Psoas muscle (tissue), 7 donors: ENCODE measurements at regions not wholly inside any gene's neighbourhood (a gene's known extent, or its start where the extent isn't known, plus 50 kb on each side); places are given as distances from the start of the nearest gene placed in this dataset.

Experiments used
- ATAC-seq, 4 donors: fragments of 200-7000 bp; cut with Tn5 transposase; one replicate each; pipeline ENCODE4 v1.9.1; 2020; ENCODE audit warnings: moderate library complexity in 3 of 4, mild to moderate bottlenecking in 2 of 4
- DNase-seq, 2 donors: peaks; one replicate each; pipeline ENCODE4 v3.0.0-alpha.2; 2020
- H3K27ac ChIP-seq: fragments of 200-600 bp; one replicate; pipeline ENCODE4 v1.8.0; 2022
- H3K27me3 ChIP-seq, 3 donors: fragments of 200-600 bp in 1 of 3; one replicate each; pipeline versions ENCODE4 v1.6.1 to v1.8.0; 2013 to 2022; ENCODE audit warnings: low read length in 2 of 3, mild to moderate bottlenecking in 2 of 3, moderate library complexity in 1 of 3; ENCODE audit not compliant: insufficient read depth in 3 of 3
- H3K36me3 ChIP-seq, 2 donors: fragments of 200-600 bp in 1 of 2; one replicate each; pipeline versions ENCODE4 v1.6.1 to v1.8.0; 2013 to 2022; ENCODE audit warnings: low read depth in 1 of 2, mild to moderate bottlenecking in 1 of 2, moderate library complexity in 1 of 2; ENCODE audit not compliant: insufficient read depth in 1 of 2
- H3K4me1 ChIP-seq: fragments of 200-600 bp; one replicate; pipeline ENCODE4 v1.8.0; 2022
- H3K4me3 ChIP-seq: fragments of 200-600 bp; one replicate; pipeline ENCODE4 v1.8.0; 2022; ENCODE audit warnings: mild to moderate bottlenecking
- H3K9me3 ChIP-seq: fragments of 200-600 bp; one replicate; pipeline ENCODE4 v1.8.0; 2022
- WGBS, 3 donors: extraction: QIAGEN DNeasy Blood & Tissue Kit; methylation state at CpG; one replicate each; pipeline versions ENCODE4 v1.1.6 to v1.1.7; 2013; 5-methylcytosine and 5-hydroxymethylcytosine counted together
- intact Hi-C, 2 donors: fragments of 100-400 bp; cut with DNase I; formaldehyde crosslinking; loops; one replicate each; pipeline versions ENCODE4 v1.11.0 to v1.14.2; 2022
- TF ChIP-seq, protein P1 (sequence below): fragments of 200-600 bp; IDR thresholded peaks from one replicate; pipeline ENCODE4 v1.8.0; 2022; ENCODE audit warnings: antibody characterized with exemption
- donor health status: healthy with polysubstance abuse.
- donor health status: DM: no; HTN: no; CAD: no; lungs with moderate emphysema.
- donor health status: Bipolar disorder and iron deficiency.
- donor health status: healthy.
- donor health status: DM: yes; HTN: yes; CAD: no.
- donor health status: DM: no; HTN: no; CAD: no.
- donor health status: DM: yes; HTN: yes; CAD: no.

DNA sequence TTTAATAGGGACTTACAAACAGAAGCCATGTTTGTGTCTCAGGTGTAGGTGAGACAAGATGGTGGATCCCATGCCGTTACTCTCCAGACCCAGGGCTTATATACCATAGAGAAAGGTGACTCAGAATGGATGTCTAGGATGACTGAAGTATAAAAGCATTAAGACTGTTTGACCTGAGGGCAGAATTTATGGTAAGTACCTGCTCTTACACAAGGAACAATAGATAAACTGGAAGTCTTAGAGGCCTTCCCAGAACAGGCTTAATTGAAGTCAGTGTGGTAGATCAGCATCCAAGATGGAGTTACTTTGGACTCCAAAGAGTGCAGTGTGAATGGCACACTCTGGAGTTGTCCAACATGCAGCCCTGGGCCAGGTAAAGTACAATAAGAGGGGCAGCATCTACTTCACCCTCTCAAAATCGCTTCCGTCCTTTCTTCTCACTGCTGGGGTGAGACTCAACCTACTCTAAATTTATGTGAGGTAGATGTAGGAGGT, 387.0 kb upstream of the DDI1 start:
- TF ChIP-seq, protein P1, sequence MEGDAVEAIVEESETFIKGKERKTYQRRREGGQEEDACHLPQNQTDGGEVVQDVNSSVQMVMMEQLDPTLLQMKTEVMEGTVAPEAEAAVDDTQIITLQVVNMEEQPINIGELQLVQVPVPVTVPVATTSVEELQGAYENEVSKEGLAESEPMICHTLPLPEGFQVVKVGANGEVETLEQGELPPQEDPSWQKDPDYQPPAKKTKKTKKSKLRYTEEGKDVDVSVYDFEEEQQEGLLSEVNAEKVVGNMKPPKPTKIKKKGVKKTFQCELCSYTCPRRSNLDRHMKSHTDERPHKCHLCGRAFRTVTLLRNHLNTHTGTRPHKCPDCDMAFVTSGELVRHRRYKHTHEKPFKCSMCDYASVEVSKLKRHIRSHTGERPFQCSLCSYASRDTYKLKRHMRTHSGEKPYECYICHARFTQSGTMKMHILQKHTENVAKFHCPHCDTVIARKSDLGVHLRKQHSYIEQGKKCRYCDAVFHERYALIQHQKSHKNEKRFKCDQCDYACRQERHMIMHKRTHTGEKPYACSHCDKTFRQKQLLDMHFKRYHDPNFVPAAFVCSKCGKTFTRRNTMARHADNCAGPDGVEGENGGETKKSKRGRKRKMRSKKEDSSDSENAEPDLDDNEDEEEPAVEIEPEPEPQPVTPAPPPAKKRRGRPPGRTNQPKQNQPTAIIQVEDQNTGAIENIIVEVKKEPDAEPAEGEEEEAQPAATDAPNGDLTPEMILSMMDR, result no peak
- DNase-seq, result no peak

DNA sequence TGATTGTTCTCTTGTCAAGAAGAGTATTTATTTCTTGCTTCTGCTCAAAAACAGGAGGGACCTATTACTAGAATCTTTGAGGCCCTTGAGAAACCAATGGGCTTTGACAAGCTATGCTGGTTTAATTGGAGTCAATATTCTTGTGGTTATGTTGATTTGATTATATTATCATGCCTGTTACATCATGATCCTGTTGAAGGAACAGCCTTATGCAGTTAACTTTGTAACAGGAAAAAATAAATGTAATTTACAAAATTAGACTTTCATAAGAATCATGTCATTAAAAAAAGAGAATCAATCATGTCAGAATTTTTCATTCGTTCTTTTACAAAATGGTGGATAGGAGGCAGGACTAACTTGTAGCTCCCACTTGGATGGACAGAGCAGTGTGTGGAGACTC, 386.1 kb upstream of the DDI1 start:
- no peaks in the 10 kb centered on the region for H3K36me3 ChIP-seq
- H3K9me3 ChIP-seq, result no peaks in the 10 kb centered on the region
- H3K27me3 ChIP-seq, result no peaks in the 10 kb centered on the region
- 91 to 100% (median 95%) methylated on average over 1 of the region's 1 CpG for WGBS, 3 donors
- no peak overlapping the region for H3K27ac ChIP-seq
- TF ChIP-seq, protein P1, result no peak
- H3K4me1 ChIP-seq, result no peaks in the 10 kb centered on the region
- DNase-seq, result no peak
- ATAC-seq, result no peak
- no peak overlapping the region for H3K4me3 ChIP-seq
- intact Hi-C loops, result no loop called here

More for the DNA sequence above, 387.0 kb upstream of the DDI1 start:
- Histone ChIP-seq H3K36me3 (no peaks in the 10 kb centered on the region), H3K27me3 (no peaks in the 10 kb centered on the region), H3K27ac (no peak overlapping the region), H3K4me3 (no peak overlapping the region), H3K9me3 (no peaks in the 10 kb centered on the region), H3K4me1 (no peaks in the 10 kb centered on the region)
- intact Hi-C loops, result no loop called here
- no peak for ATAC-seq
- WGBS, 3 donors, result 89 to 98% (median 92%) methylated on average over 3 of the region's 3 CpGs

DNA sequence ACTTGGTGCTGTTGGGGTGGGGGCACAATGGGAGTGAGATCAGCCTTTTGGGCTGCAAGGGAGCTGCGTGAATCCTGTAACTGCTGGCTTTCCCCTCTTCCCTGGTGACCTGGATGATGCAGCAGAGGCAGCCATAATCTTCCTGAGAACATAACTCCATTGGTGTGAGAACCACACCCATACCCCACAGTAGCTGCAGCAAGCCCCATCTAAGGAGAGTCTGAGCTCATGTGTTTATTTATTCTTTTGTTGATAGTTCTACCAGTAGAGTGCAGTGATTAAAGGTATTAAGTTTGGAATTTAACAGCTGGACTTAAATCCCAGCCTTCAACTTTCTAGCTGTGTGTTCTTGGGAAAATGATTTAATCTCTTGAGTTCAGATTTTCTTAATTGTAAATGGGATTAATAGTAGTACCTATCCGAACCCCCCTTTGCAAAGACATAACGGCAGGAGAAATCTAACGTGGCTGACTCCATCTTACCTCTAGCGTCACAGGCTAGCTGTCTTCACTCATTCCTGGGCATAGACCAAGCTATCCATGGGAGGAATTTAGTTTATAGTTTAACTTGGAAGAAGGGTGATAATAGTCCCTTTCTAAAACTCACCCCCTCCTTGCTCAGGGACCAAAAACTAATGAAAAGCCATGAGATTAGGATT, 385.0 kb upstream of the DDI1 start:
- ATAC-seq (no peak), DNase-seq (no peak)
- TF ChIP-seq, protein P1, result no peak
- no peaks in the 10 kb centered on the region for H3K27me3 ChIP-seq
- H3K27ac ChIP-seq, result no peak overlapping the region
- WGBS, 3 donors, result 83 to 88% (median 87%) methylated on average over 5 of the region's 5 CpGs
- intact Hi-C loops, result no loop called here
- no peaks in the 10 kb centered on the region for H3K36me3 ChIP-seq
- no peaks in the 10 kb centered on the region for H3K4me1 ChIP-seq
- no peak overlapping the region for H3K4me3 ChIP-seq
- no peaks in the 10 kb centered on the region for H3K9me3 ChIP-seq

DNA sequence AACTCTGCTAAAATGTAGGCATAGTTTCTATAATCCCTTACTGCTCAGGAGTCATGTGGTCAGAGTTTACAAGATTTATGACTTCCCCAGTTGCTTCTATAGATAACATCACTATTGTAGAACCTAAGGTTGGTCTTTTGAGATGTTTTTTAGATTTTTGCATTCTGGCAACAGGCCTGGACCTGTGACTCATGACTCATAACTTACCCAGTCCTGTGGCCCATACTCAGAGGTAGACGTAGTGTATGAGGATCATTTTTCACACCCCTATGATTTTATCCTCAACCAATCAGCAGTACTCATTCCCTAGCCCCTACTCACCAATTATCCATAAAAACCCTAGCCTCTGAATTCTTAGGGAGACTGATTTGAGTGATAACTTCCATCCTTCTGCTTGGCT, 384.4 kb upstream of the DDI1 start:
- Histone ChIP-seq H3K4me1 (no peaks in the 10 kb centered on the region), H3K27ac (no peak overlapping the region), H3K36me3 (no peaks in the 10 kb centered on the region), H3K9me3 (no peaks in the 10 kb centered on the region), H3K4me3 (no peak overlapping the region), H3K27me3 (no peaks in the 10 kb centered on the region)
- TF ChIP-seq, protein P1, result no peak
- DNase-seq, result no peak
- no peak for ATAC-seq
- intact Hi-C loops, result no loop called here
- WGBS, 3 donors, result 38 to 63% (median 51%) methylated on average over 1 of the region's 1 CpG

DNA sequence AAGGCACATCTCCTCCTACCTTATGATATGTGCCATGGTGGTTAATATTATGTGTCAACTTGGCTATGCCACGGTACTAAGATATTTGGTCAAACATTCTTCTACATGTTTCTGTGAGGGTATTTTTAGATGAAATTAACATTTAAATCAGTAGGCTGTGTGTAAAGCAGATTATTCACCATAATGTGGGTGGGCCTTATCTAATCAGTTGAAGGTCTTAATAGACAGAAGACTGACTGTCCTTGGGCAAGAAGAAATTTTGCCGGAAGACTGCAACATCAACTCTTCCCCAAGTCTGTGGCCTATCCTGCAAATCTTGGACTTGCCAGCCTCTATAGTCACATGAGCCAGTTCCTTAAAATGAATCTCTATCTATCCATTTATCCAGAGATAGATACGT, 380.1 kb upstream of the DDI1 start:
- intact Hi-C loops, result no loop called here
- TF ChIP-seq, protein P1, result no peak
- 91 to 97% (median 93%) methylated on average over 3 of the region's 3 CpGs for whole genome bisulfite sequencing, 3 donors
- Histone ChIP-seq H3K27ac (no peak overlapping the region), H3K36me3 (no peaks in the 10 kb centered on the region), H3K27me3 (no peaks in the 10 kb centered on the region), H3K9me3 (no peaks in the 10 kb centered on the region), H3K4me1 (no peaks in the 10 kb centered on the region), H3K4me3 (no peak overlapping the region)
- DNase-seq, result no peak
- ATAC-seq, result no peak
